NK-92 treated with Interleukin-12 subunit alpha and Interleukin-12 subunit beta, amount 100 ng/mL, for 24 hours (cell line): ENCODE measurements at regions not wholly inside any gene's neighbourhood (a gene's known extent, or its start where the extent isn't known, plus 50 kb on each side); places are given as distances from the start of the nearest gene placed in this dataset.

Experiments used
- DNase-seq: peaks from one replicate; lab custom pipeline; 2025; lab: John Stamatoyannopoulos, UW

DNA sequence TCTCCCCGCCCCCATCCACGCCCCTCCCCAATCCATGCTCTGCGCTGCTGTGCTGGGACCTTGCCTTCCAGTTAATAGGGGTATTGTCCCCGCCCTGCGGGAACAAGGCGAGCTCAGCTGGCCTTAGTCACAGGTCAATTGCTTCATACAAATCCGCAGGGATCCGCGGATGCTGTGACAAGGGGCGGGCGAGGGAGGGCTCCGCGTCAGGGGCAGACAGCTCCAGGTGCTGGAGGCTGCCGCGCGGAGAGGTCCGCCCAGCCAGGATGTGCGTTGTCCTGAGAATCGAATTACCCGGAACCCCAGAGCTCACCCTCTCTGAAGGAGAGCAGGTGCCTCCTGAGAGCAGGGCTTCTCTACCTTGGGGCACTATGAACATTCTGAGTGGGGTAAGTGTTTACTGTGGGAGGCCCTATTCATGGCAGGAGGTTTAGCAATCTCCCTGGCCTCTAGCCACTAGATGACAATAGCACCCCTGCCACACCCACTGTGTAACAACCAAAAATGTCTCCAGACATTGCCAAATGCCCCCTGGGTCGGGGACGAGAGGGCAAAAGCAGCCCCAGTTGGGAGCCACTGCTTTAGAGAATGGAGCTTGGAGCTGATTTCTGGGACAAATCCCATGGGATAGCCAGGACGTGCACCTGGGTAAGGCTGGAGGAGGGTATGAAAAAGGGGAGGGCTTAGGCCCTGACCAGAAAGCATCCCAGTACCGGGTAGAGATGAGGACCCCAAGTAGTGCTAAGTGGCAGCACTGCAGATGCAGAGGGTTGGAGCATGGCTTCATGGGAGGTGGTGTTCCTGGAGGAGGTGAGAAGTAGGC is 138.2 kb downstream of the CYLD start:
- no peak for DNase-seq

DNA sequence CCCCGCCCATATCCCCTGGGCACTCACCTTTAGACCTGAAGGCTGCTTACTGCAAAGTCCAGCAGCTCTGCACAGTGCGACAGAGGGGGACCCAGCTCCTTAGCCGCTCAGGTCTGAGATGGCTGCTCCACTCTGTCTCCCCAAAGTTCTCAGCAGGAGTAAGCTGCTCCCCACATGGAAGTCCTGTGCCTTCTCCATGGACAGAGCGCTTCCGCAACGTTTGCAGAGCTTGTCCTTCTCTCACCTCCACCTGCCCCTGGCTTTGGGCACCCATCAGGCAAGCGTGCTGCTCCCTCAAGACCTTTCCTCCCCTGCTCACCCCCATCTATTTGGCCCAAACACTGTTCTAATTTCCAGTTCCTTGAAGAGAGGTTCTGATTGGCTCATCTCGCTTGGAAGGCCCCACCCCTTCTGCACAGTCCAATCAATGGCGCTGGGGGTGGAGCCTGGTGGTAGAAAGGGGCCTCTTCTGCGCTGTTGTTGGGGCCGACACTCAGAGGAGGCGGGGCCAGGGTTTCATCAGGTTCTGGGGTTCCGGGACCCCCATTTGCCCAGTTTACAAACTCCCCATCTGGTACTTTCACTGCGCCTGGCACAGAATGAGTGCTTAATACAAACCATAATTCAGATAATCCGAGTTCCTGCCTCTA is 137.2 kb downstream of the CYLD start:
- no peak for DNase-seq

DNA sequence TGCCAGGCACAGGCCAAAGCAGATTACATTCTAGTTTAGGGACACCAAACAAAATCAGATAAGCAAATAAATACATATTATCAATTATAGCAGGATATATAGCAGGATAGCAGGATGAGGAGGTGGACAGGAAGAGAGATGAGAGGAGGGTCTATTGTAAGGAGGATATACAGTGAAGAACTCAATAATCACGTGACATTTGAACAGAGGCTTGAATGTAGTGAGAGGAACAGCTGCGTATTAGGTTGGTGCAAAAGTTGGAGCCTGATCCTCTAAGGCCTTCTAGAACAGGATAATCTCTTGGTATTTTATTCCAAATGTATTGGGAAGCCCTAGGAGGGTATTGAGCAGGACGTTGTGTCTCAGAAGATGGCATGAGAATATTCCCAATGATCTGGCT is 136.7 kb downstream of the CYLD start:
- no peak for DNase-seq

DNA sequence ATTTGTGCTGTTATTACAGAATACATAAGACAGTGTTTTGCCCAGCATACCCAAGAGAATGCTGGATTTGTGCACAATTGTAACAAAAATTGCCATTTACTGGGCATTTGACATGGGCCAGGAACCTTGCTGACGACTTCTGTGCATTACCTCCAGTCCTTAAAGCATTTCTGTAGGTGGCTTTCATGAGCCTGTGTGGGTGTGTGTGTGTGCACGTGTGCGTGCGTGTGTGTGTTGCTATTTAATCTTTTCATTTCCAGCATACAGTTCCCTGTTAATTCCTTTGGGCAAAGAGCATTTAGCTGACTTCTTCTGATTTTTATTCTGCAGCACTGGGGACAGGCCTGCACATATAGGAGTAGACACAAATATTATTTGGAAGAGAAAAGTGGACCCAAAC is 134.4 kb downstream of the CYLD start:
- DNase-seq = no peak

DNA sequence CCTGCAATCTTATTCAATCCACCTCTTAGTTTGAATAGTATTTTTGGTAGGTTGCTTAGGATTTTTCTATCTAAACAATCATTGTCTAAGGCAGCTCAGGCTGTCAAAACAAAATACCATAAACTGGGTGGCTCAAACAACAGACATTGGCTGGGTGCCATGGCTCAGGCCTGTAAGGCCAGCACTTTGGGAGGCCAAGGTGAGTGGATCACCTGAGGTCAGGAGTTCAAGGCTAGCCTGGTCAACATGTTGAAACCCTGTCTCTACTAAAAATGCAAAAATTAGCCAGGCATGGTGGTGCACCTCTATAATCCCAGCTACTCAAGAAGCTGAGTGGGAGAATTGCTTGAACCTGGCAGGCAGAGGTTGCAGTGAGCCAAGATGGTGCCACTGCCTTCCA is 126.7 kb downstream of the CYLD start:
- no peak for DNase-seq

DNA sequence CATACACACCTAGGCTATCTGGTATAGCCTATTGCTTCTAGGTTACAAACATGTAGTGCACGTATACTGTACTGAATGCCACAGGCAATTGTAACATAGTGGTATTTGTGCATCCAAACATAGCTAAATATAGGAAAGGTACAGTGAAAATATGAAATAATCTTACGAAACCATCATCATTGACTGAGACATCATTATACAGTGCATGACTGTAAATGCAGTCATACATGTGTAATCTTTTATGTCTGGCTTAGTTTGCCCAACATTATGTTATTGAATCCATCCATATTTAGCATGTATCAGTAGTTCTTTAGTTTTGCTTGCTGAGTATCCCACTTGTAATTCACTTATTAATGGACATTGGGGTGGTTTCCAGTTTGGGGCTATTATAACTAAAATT is 124.9 kb downstream of the CYLD start:
- DNase-seq = no peak

DNA sequence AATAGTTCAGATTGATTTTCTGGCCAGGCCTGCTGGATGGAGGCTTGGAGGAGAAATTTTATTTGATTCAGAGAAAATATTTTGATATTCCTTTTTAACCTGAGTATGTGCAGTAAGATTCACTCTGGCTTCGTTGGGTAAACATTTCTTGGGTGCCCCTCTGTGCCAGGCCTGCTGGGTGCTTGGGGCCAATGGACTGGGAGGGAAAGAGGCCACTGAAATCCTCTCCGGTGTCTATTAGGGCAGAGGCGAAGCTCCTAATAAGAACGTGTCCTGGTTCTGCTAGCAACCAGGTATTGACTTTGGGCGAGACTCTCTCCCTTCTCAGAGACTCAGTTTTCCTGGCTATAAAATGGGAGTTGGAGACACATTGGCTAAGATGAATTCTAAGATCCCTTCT is 122.5 kb downstream of the CYLD start:
- no peak for DNase-seq

DNA sequence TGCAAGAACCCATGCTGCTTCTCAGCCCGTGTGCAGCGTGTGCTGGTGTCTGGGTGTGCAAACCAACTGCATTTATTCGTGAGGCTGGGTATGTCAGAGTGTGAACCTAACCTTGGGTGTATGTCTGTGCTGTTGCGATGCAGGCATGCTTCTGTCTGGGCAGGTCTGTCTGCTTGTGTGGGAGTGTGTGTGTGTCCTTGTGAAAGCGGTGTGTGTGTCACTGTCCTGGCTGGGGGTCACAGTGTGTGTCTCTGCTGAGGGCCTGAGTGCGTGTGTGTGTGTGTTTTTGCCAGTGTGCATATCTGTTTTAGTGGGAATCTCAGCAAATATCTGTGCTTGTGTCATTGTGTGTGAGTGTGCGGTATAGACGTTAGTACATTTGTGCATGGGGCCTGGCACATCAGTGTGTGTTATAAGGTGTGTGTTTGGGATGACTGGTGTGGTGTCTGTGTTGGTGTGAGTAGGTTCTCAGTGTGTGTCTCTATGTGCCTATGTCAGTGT is 121.8 kb downstream of the CYLD start:
- DNase-seq = no peak

DNA sequence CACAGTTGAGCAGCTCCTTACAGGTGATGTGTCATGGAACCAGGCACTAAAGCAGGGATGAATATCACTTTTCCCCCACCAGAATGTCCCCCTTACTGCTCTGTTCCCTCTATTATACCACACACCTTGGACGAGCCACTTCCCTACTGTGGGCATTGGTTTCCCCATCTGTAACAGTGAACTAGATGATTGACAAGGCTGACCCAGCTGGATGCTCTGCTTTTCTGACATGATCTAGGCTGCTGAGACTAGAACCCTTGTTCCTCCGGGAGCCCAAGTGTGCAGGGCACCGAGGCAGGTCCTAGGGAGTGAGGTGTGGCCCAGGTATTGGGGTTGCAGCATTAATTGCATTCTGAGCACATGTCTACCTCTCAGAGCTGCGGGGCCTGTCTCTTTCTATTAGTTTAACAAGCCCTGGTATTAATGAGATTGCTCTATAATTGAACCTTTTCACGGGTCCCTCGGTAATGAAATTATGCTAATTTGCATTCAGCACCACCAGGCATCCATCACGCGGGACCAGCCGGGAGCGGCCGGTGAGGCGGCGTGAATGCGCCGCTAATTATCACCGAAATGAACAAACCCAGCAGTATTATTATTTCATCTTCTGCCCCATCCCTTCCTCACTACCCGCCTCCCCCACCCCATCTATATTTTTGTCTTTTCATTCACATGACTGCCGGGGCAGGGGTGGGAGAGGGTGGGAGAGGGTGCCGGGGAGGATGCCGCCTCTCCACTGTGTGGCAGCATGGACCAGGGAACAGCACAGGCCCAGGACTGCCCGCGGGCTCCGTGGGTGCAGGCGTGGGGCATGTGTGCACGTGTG is 121.1 kb downstream of the CYLD start:
- no peak for DNase-seq

DNA sequence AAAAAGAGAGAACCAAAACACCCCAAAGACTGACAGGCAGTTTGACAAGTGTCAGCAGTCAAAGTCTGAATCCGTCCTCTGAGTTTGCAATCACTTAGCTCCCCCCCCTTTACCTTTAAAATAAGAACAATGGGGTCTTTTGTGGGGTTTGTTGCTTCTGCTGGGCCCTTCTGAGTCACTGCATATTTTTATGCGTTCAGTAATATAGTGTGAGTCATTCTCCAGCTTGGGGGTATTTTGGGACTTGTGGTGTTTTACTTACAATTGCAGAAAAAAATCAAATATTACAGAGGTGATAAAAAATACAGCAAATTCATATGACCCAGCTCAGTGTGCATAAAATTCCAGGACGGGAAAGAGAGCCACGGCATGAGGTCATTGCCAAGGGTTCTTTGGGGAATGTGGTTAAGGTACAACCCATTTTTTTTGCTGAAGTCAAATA is 120.1 kb downstream of the CYLD start:
- DNase-seq = no peak

DNA sequence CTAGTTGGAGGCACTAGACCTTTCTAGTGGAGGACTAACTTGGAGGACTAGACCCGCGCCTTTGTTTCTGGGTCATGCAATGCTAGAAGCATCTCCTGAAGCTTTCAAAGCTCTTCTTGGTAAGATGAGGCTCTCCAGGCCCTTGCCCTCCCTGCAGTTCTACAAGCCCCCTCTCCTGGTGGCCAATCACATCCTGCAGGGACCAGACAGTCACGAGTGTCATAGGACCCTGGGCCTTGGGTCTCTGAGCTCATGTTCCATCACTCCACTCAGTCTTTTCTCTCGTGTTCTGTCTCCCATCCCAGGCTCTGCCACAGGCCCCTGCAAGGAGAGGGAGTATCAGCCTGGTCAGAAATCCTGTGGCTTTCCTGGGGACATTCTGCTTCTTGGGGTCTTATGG is 119.6 kb downstream of the CYLD start:
- no peak for DNase-seq

DNA sequence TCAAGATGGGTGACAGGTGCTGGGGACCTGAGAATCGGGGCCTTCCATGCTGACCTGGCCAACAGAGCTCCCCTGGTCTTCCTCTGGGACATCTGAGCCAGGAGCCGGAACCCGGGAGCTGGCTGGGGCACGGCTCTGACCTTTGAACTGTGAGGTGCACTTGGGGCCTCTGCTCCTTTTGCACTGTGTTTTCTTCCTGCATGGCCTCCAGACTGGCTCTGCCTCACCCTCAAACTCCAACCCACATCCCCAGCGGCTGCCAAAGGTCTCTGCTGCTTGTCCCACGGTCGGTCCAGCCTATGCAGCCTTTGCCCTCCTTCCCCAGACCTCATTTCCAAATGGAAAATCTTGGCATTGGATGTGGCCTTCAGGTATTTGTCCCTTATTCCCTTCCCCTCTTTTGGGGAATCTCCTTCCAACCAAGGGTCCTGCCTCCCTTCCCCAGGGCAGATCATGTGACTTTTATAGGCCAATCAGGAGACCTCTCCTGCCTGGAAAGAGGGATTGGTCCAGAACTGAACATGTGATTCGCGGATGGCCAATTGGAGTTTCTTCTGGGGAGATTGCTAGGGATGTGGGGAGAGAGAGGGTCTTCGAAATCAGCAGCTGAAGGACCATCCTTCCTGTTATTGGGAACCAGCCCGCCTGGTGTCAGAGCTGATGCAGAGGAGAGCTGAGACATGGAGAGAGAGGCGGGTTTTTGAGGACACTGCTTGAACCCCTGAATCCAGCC is 117.9 kb downstream of the CYLD start:
- no peak for DNase-seq

DNA sequence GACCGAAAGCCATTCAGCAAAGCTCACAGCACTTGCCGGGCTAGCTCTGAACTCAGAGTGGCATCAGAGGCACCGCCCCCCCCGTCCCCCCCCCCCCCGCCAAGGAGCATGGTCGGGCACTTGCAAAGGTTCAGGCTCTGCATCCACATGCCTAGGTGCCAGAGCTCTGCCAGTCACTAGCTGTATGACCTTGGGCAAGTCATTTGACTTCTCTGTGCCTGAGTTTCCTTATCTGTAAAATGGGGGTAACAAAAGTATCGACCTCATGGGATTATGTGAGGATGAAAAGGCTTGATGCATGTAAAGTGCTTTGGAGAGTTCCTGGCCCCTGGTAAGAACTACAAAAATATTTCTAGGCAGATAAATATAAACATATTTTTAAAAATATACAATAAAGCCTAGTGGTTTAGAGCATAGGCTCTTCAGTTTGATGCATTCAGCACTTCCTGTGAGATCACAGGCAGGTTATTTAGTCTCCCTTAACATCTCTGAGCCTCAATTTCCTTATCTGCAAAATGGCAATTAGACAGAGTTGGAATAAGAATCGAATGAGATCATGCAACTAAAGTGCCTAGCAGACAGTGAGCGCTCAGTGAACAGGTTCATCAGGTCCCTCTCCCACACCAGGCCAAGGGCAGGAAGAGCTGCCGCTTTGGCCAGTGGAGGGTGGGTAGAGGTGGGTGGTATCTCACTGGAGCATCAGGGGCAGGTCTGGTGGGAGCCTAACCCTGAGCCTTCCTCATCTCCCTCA is 117.2 kb downstream of the CYLD start:
- no peak for DNase-seq

DNA sequence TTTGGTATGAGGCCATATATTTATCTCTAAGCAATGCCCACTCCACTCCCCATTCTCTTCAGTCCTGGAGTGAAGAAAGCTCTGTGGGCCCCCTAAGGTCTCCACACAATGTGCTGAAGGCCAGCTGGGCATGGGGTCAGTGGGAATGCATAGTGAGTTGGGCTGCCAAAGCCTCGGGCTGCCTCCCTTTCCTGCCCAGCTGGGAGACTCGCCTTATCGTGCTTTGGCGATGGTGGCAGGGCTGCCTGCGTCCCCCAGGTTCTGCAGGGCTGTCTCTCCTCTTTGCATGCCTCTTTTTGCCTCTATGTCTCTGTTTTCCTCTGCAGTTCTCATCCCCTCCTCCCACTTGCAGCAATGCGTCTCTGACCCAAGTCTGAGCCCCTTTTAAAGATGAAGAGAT is 116.5 kb downstream of the CYLD start:
- no peak for DNase-seq

DNA sequence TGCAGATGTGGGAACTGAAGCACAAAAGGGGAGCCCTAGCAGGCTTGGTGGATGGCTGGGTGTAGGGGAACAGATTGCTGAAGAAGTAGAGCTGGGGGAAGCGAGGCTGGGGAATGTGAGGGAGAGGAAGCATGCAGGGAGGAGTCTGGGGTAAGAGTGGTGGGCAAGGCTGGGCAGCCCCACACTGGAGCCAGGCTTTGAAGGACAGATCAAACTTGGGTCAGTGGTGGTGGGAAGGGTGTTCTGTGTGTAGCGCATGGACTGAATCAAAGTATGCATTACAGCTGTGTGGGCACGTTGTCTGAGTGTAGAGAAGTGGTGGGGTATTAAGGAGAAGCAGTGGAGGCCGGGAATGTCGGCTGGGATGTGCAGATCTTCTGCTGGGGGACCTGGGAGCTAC is 116.0 kb downstream of the CYLD start:
- no peak for DNase-seq

DNA sequence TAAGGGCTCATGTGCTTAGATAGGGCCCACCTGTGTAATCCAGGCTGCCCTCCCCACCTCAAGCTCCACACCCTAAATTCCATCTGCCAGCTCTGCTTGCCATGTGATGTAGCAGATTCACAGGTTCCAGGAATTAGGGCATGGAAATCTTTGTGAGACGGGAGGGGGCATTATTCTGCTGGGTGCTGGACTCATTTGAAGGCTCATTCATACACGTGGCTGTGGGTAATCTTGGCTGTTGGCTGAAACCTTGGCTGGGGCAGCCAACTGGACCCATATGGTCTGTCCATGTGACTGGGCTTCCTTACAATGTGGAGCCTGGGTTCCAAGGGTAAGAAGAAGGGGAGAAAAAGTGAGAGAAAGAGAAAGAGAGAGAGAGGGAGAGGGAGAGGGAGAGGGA is 115.1 kb downstream of the CYLD start:
- DNase-seq = no peak

DNA sequence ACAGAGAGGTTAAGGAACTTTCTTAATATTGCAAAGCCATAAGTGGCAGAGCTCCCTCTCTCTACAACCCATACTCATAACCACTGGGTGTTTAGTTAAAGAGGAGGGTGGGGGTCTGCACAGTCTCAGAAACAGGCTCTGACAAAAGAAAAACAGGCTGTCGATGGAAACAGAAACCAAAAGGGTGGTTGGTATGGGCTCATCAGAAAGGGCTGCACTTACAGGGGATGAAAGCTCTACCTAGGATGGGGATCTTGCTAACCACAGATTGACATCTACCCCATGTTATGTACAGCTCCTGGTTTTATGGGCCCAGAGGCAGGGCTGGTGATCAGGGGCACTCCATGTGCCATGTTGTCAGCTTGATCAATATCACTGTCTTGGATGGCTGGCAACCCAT is 111.4 kb downstream of the CYLD start:
- no peak for DNase-seq
